Activated CD4-positive, alpha-beta T cell treated with anti-CD3 and anti-CD28 coated beads, Interleukin-2, amount 50 U/mL, for 24 hours (primary cell): ENCODE measurements at regions not wholly inside any gene's neighbourhood (a gene's known extent, or its start where the extent isn't known, plus 50 kb on each side); places are given as distances from the start of the nearest gene placed in this dataset.
"Not testable (repeated sequence)": the region's sequence is repeated elsewhere in the genome, so short reads cannot be mapped to it uniquely, and the experiment has no call there.

Experiments used
- DNase-seq, 2 donors: peaks; one replicate each; pipeline ENCODE4 v3.0.0-alpha.2; 2020; ENCODE audit warnings: low read depth in 1 of 2, low spot score in 1 of 2

DNA sequence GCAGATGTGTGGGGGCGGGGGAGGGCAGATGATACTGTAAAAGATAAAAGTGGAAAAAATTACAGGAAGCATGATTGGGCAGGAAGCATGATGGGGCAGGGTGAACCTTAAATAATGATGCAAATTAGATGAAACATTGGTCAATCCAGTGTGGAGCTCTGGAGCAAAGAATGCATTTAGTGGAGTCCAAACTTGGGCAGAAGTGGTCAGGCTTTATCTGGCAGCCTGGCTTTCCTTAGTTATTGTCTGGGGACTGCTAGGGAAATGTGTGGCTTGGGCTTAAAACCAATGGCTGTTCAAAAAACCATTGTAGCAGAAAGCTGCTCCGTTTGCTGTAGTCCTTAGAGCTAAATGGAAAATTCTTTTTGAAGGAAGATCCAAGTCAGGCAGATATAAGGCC, 1077.3 kb upstream of the MIR17HG start:
- DNase-seq, result no peak

DNA sequence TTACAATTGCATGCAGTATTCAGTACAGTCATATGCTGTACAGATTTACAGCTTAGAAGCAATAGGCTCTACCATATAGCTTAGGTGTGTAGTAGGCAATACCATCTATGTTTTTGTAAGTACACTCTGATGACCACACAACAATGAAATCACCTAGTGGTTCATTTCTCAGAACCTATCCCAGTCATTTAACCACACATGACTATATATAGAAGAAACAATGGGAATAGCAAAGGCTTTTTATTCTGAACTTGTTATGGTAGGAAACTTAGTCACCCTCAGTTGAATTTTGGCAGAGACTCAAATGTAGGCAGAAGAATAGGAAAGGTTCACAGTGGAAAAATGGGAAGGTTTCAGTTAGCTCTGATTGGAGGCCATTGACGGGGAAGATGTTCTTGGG, 1075.1 kb upstream of the MIR17HG start:
- DNase-seq, result no peak

GRCh38 chr13:90276216-90276615, 1071.3 kb upstream of the MIR17HG start:
- DNase-seq, result no peak

- DNase-seq, result not testable (repeated sequence)
These were observed 1069.3 kb upstream of the MIR17HG start for GRCh38 chr13:90278231-90278630.

DNA sequence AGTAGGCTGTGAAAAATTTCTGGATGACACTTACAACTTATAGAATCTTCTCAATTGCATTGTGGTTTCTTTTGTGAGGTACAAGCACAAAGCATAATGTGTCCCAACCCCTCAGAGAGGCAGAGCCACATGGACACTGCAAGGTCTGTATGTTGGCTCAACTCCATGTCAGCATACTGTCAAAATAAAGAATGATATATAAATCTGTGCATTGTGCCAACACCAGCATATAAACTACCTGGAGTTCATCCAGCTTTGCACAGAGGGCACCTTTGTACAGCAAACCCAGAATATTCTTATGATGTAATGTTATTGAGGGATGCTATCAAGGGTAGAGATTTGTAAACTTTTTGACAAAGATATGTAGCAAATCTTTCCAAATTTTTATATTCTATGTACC, 1065.8 kb upstream of the MIR17HG start:
- no peak for DNase-seq

DNA sequence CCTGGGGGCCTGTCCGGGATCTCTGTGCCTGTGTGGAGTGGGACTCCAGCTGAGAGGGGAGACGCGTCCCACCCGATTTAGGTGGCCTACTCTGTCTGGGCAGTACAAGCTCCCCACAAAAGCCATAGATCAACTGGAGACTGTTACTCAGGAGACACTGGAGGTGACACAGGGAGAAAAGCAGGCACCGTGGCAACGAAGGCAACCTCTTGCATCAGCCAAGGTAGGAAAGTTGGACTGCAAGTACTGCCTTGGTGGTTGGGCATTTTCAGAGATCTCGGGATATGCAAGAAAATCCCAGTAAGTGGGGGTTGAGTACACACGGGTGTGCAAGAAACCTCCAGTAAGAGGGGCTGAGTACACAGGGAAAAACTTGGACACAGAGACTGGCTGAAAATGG, 1060.0 kb upstream of the MIR17HG start:
- DNase-seq, result no peak

GRCh38 chr13:90293793-90294361, 1053.6 kb upstream of the MIR17HG start:
- no peak for DNase-seq

DNA sequence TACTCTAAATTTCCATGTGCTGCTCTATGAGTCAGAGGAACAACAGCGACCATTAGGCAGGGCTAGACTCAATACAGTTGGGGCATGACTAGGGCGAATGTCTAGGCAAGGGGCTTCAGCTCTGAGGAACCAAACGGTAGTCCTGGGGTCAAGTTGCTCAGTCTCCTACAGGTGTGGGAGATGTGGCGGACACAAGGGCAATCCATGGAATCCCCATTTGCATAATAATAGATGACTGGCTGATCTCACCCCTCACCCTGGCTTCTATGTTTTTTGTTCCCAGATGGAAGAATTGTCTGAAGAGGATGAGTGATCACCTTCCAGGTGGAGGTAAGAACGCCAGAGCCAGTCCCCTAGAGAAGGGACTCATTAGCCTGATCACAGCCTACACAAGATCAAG, 1048.2 kb upstream of the MIR17HG start:
- DNase-seq, result no peak

DNA sequence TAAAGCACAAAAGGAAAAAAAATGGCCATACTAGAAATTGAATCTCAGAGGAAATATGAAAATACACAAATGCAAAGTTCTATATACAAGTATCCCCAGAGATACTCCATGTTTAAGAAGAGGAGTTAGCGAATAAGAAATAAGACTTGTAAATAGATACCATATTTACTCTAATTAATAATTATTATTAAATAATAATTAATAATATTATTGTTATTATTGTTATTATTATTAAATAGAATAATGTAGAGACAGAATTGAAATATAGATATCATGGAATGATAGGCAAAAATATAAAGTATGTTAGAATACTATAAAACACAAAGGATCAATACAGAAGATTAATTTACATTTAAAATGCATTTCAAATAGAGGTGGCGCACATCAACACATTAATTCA, 1047.5 kb upstream of the MIR17HG start:
- DNase-seq, result no peak

DNA sequence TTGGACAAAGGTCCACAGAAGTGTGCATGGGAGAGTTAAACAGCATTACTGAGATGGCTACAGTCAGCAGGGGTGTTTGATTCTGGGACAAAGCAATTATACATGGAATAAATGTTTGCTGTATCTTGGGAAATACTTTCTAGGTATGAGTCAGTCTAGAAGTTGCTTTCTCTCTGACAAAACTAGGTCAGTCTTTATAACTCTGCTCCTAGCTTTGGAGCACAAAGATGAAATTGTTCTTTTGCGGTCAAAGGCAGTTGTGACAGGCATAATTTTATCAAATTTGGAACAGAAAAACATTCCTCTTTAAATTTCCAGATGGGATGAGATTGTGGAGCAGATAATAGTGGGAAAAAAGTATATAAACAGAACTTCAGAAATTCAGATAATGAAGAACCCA, 1045.4 kb upstream of the MIR17HG start:
- no peak for DNase-seq

DNA sequence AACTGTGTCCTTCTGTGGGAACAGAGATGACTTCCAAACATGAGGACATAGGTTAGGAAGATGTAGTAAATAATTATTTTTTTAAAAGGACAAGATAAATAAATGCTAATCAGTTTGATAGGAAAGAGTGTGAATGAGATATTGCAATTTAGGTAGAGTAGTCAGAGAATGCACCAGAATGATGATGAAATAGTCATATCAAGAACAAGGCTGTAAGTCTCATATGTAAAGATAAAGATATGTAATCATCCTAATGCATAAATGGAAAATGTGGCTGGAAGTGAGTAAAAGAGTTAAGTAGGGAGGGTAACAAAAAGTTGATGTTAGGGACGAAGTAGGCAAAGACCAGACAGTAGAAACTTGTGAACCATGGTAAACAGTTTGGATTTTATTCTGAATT, 1041.7 kb upstream of the MIR17HG start:
- no peak for DNase-seq

GRCh38 chr13:90307136-90307535, 1040.4 kb upstream of the MIR17HG start:
- no peak for DNase-seq

DNA sequence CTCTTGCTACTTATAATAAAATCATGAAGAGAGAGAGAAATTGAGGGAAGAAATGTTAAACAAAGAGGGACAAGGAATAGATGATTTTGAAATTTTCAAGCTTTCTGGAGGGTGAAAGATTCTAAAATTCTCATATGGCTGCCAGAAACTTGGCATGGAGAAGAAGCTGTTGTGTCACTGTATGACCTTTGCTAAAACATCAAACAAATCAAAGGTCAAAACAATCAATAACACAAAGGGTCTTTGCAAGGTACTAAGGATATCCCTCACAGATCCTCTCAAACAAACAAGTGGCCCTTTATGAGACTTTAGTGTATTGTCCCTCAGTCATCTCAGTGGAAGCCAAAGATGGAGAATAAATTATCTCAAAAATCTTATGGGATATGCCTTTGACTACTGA, 1039.2 kb upstream of the MIR17HG start:
- DNase-seq, result no peak

GRCh38 chr13:90311929-90312328, 1035.6 kb upstream of the MIR17HG start:
- no peak for DNase-seq

GRCh38 chr13:90315061-90315460, 1032.4 kb upstream of the MIR17HG start:
- DNase-seq, result no peak

- DNase-seq, result no peak
These were observed 1026.8 kb upstream of the MIR17HG start for GRCh38 chr13:90320664-90321063.

DNA sequence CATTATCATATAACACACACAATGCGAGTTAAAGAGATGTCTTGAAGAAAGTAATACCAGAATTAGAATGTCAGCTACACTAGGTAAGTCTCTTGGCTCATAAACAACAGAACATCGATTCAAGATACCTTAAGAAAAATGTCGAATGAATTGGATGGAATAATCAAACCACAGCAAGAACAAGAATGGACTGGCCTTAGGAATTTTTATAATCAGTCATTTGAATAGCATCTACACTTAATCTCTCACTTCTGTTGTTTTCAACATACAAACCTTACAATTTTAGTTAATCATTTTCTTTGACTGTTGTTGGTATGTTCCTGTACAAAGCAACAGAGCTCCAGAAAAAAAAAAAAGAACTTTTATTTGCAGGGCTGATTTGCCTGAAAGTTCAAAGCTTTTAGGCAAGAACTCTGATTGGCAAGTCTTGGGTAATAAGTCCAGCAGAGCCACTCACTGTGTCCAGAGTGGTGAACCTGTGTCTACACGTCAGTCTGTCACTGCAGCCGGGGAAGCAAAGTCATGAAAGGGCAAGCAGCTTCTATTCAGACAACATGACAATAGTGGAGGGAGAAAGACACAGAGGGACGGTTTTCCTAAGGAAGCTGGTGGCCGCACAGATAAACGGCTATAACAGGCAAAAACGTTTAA, 1026.1 kb upstream of the MIR17HG start:
- no peak for DNase-seq

DNA sequence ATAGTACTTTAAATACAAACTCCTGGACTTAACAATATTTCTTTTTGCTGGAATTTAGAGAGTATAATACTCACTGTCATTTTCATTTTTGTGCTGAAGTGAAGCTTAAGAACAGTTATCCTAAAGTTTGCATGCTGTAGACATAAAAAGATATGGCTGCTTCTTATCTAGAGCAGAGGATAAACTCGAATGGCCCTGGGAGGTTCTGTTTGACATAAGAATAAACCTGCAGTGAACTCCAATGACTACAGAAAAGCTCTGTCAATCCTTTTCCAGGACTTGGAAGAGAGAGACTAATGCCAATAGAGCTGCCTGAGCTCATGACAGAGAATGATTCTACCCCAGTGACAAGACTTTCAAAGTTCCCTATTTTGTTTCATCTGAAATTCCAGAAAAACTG, 1017.8 kb upstream of the MIR17HG start:
- no peak for DNase-seq

DNA sequence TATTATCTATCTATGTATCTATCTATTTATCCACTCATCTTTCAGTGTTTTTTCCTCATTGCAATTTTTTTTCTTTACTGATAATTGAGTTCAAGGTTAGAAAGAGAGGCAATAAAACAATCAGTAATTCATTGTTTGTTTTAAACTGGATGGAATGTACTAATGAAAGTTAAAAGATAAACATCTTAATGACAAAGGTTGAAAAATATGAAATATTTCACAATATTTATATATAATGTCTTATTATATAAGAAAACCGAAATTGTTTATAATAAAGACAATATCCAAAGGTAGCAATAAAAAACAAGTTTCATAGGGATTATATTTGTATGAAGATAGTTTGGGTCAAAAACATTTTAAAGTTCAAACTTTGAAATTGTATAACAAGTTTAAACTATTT, 1015.5 kb upstream of the MIR17HG start:
- no peak for DNase-seq

- DNase-seq, result no peak
These were observed 1011.0 kb upstream of the MIR17HG start for GRCh38 chr13:90336507-90336906.

- DNase-seq, result not testable (repeated sequence)
These were observed 1006.1 kb upstream of the MIR17HG start for GRCh38 chr13:90341348-90341747.

GRCh38 chr13:90348477-90349136, 998.9 kb upstream of the MIR17HG start:
- not testable (repeated sequence) for DNase-seq

DNA sequence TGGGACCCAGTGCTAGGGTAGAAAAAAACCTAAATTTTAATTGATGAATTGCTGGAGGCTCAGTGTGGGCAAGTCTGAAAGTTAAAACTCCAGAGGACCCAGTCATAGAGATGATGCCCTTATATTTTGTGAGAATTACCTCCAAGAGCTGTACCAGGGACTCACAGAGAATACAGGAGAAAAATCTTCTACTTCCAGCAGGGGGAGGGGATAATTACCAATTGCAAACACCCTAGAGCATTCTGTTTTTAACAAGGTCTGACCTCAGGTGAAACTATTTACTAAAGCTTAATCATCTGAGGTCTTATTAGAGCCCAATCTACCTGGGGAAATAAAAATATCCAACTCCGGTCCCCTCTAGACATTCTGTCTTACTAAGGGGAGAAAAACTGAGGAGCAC, 994.7 kb upstream of the MIR17HG start:
- DNase-seq, result no peak
